ENCODE measurements at regions not wholly inside any gene's neighbourhood (a gene's known extent, or its start where the extent isn't known, plus 50 kb on each side); places are given as distances from the start of the nearest gene placed in this dataset.

- Mint-ChIP-seq H3K4me3 (ENCODE audit: unreplicated experiment) (no peak overlapping the region), H3K4me1 (ENCODE audit: unreplicated experiment) (peaks cover 19% of the 10 kb centered on the region), H3K36me3 (ENCODE audit: low read depth, unreplicated experiment) (no peaks in the 10 kb centered on the region), H3K27ac (ENCODE audit: unreplicated experiment) (no peak overlapping the region), H3K9me3 (ENCODE audit: unreplicated experiment) (no peaks in the 10 kb centered on the region), H3K27me3 (ENCODE audit: unreplicated experiment) (no peaks in the 10 kb centered on the region)
- DNase-seq (ENCODE audit: low spot score) = no peak
- no peak for TF ChIP-seq CTCF (IDR thresholded peaks at IDR 0.05; ENCODE audit: unreplicated experiment)
Measured at GRCh38 chr2:16180631-16181030, 240.3 kb downstream of the MYCN start.

GRCh38 chr2:16179701-16180416 lies 239.5 kb downstream of the MYCN start:
- H3K4me3 Mint-ChIP-seq (ENCODE audit: unreplicated experiment) = no peak overlapping the region
- no peak for TF ChIP-seq CTCF (IDR thresholded peaks at IDR 0.05; ENCODE audit: unreplicated experiment)
- H3K27ac Mint-ChIP-seq (ENCODE audit: unreplicated experiment) = no peak overlapping the region
- H3K27me3 Mint-ChIP-seq (ENCODE audit: unreplicated experiment) = no peaks in the 10 kb centered on the region
- DNase-seq (ENCODE audit: low spot score) = peak; percentile 22
- H3K36me3 Mint-ChIP-seq (ENCODE audit: low read depth, unreplicated experiment) = no peaks in the 10 kb centered on the region
- H3K9me3 Mint-ChIP-seq (ENCODE audit: unreplicated experiment) = no peaks in the 10 kb centered on the region
- H3K4me1 Mint-ChIP-seq (ENCODE audit: unreplicated experiment) = peaks cover 19% of the 10 kb centered on the region

GRCh38 chr2:16178551-16179130 lies 238.3 kb downstream of the MYCN start:
- H3K9me3 Mint-ChIP-seq (ENCODE audit: unreplicated experiment) = no peaks in the 10 kb centered on the region
- TF ChIP-seq CTCF (IDR thresholded peaks at IDR 0.05; ENCODE audit: unreplicated experiment) = no peak
- no peak overlapping the region for H3K4me3 Mint-ChIP-seq (ENCODE audit: unreplicated experiment)
- H3K36me3 Mint-ChIP-seq (ENCODE audit: low read depth, unreplicated experiment) = no peaks in the 10 kb centered on the region
- H3K27ac Mint-ChIP-seq (ENCODE audit: unreplicated experiment) = no peak overlapping the region
- H3K4me1 Mint-ChIP-seq (ENCODE audit: unreplicated experiment) = peaks cover 19% of the 10 kb centered on the region
- H3K27me3 Mint-ChIP-seq (ENCODE audit: unreplicated experiment) = no peaks in the 10 kb centered on the region
- DNase-seq (ENCODE audit: low spot score) = no peak

- H3K4me3 Mint-ChIP-seq (ENCODE audit: unreplicated experiment) = no peak overlapping the region
- no peaks in the 10 kb centered on the region for H3K27me3 Mint-ChIP-seq (ENCODE audit: unreplicated experiment)
- no peaks in the 10 kb centered on the region for H3K36me3 Mint-ChIP-seq (ENCODE audit: low read depth, unreplicated experiment)
- no peak overlapping the region for H3K27ac Mint-ChIP-seq (ENCODE audit: unreplicated experiment)
- H3K4me1 Mint-ChIP-seq (ENCODE audit: unreplicated experiment) = peaks cover 19% of the 10 kb centered on the region
- H3K9me3 Mint-ChIP-seq (ENCODE audit: unreplicated experiment) = no peaks in the 10 kb centered on the region
- DNase-seq (ENCODE audit: low spot score) = no peak
- TF ChIP-seq CTCF (IDR thresholded peaks at IDR 0.05; ENCODE audit: unreplicated experiment) = no peak
Measured at GRCh38 chr2:16177671-16178180, 237.4 kb downstream of the MYCN start.

GRCh38 chr2:16176971-16177480 lies 236.7 kb downstream of the MYCN start:
- H3K27ac Mint-ChIP-seq (ENCODE audit: unreplicated experiment) = no peak overlapping the region

More at GRCh38 chr2:16176971-16177480, 236.7 kb downstream of the MYCN start:
- DNase-seq (ENCODE audit: low spot score) = no peak
- Mint-ChIP-seq H3K27me3 (ENCODE audit: unreplicated experiment) (no peaks in the 10 kb centered on the region), H3K4me3 (ENCODE audit: unreplicated experiment) (no peak overlapping the region), H3K4me1 (ENCODE audit: unreplicated experiment) (peaks cover 19% of the 10 kb centered on the region), H3K36me3 (ENCODE audit: low read depth, unreplicated experiment) (no peaks in the 10 kb centered on the region), H3K9me3 (ENCODE audit: unreplicated experiment) (no peaks in the 10 kb centered on the region)
- TF ChIP-seq CTCF (IDR thresholded peaks at IDR 0.05; ENCODE audit: unreplicated experiment) = no peak

Data from endothelial cell (in vitro differentiated cells).